ENCODE measurements at regions not wholly inside any gene's neighbourhood (a gene's known extent, or its start where the extent isn't known, plus 50 kb on each side); places are given as distances from the start of the nearest gene placed in this dataset.
A peak's percentile ranks its signal among the peaks of the same experiment; 100 is the strongest.

- TF ChIP-seq EP300 (IDR thresholded peaks at IDR 0.05) (no peak), POLR2A (IDR thresholded peaks at IDR 0.05) (no peak), CTCF (IDR thresholded peaks at IDR 0.05) (no peak), POLR2AphosphoS5 (IDR thresholded peaks at IDR 0.05) (no peak)
- Histone ChIP-seq H3K9me3 (no peaks in the 10 kb centered on the region), H3K27me3 (no peaks in the 10 kb centered on the region), H3K4me1 (no peaks in the 10 kb centered on the region), H3K27ac (no peak overlapping the region), H3K4me3 (no peak overlapping the region), H3K36me3 (no peaks in the 10 kb centered on the region)
- DNase-seq (peak in 1 of 2 donors; percentile 53), ATAC-seq (ENCODE audit: low FRiP score in 2 of 2) (no peak)
- 95 to 96% methylated on average over 19 to 33 of the region's 33 CpGs for WGBS, 2 donors
Measured at GRCh38 chr18:39618265-39619003, 2052.8 kb upstream of the CELF4 start.

GRCh38 chr18:39611381-39612100, 2045.9 kb upstream of the CELF4 start:
- Histone ChIP-seq H3K4me3 (no peak overlapping the region), H3K36me3 (no peaks in the 10 kb centered on the region), H3K9me3 (no peaks in the 10 kb centered on the region), H3K27me3 (no peaks in the 10 kb centered on the region), H3K4me1 (no peaks in the 10 kb centered on the region), H3K27ac (no peak overlapping the region)
- WGBS, 2 donors = 63 to 74% methylated on average over 3 of the region's 3 CpGs
- ATAC-seq (ENCODE audit: low FRiP score in 2 of 2) (no peak), DNase-seq (no peak)
- TF ChIP-seq POLR2AphosphoS5 (IDR thresholded peaks at IDR 0.05) = no peak
- TF ChIP-seq EP300 (IDR thresholded peaks at IDR 0.05) = no peak
- no peak for TF ChIP-seq POLR2A (IDR thresholded peaks at IDR 0.05)

GRCh38 chr18:39607034-39607433, 2041.4 kb upstream of the CELF4 start:
- H3K27me3 ChIP-seq = no peaks in the 10 kb centered on the region
- H3K4me1 ChIP-seq = no peaks in the 10 kb centered on the region
- WGBS, 2 donors = 69 to 72% methylated on average over 5 of the region's 5 CpGs
- no peaks in the 10 kb centered on the region for H3K9me3 ChIP-seq
- DNase-seq = no peak
- no peak for TF ChIP-seq POLR2AphosphoS5 (IDR thresholded peaks at IDR 0.05)
- no peak for TF ChIP-seq POLR2A (IDR thresholded peaks at IDR 0.05)
- no peak for TF ChIP-seq EP300 (IDR thresholded peaks at IDR 0.05)
- TF ChIP-seq CTCF (IDR thresholded peaks at IDR 0.05) = no peak
- no peaks in the 10 kb centered on the region for H3K36me3 ChIP-seq
- ATAC-seq (ENCODE audit: low FRiP score in 2 of 2) = no peak
- no peak overlapping the region for H3K27ac ChIP-seq
- no peak overlapping the region for H3K4me3 ChIP-seq

- Histone ChIP-seq H3K4me1 (no peaks in the 10 kb centered on the region), H3K36me3 (no peaks in the 10 kb centered on the region), H3K27ac (no peak overlapping the region), H3K4me3 (no peak overlapping the region), H3K27me3 (no peaks in the 10 kb centered on the region), H3K9me3 (no peaks in the 10 kb centered on the region)
- TF ChIP-seq EP300 (IDR thresholded peaks at IDR 0.05) (no peak), POLR2AphosphoS5 (IDR thresholded peaks at IDR 0.05) (no peak), CTCF (IDR thresholded peaks at IDR 0.05) (no peak), POLR2A (IDR thresholded peaks at IDR 0.05) (no peak)
- no peak for ATAC-seq (ENCODE audit: low FRiP score in 2 of 2)
- DNase-seq = no peak
- WGBS, 2 donors = 87 to 90% methylated on average over 5 of the region's 5 CpGs
Measured at GRCh38 chr18:39604836-39605235, 2039.2 kb upstream of the CELF4 start.

GRCh38 chr18:39602131-39602530, 2036.5 kb upstream of the CELF4 start:
- WGBS, 2 donors = 83 to 91% methylated on average over 4 of the region's 4 CpGs
- Histone ChIP-seq H3K4me1 (no peaks in the 10 kb centered on the region), H3K9me3 (no peaks in the 10 kb centered on the region), H3K4me3 (no peak overlapping the region), H3K27me3 (no peaks in the 10 kb centered on the region), H3K27ac (no peak overlapping the region), H3K36me3 (no peaks in the 10 kb centered on the region)
- DNase-seq (no peak), ATAC-seq (ENCODE audit: low FRiP score in 2 of 2) (no peak)
- no peak for TF ChIP-seq CTCF (IDR thresholded peaks at IDR 0.05)
- no peak for TF ChIP-seq POLR2AphosphoS5 (IDR thresholded peaks at IDR 0.05)
- TF ChIP-seq EP300 (IDR thresholded peaks at IDR 0.05) = no peak
- TF ChIP-seq POLR2A (IDR thresholded peaks at IDR 0.05) = no peak
